ENCODE measurements at regions not wholly inside any gene's neighbourhood (a gene's known extent, or its start where the extent isn't known, plus 50 kb on each side); places are given as distances from the start of the nearest gene placed in this dataset.

GRCh38 chr20:39190666-39191570 lies 228.8 kb downstream of the DHX35 start:
- no peak for TF ChIP-seq CTCF (IDR thresholded peaks at IDR 0.05; ENCODE audit: low read depth, low read length)
- Histone ChIP-seq H3K4me3 (ENCODE audit: low read depth, low read length) (no peak overlapping the region), H3K27ac (ENCODE audit: low read depth, low read length) (no peak overlapping the region), H3K27me3 (ENCODE audit: control insufficient read depth, insufficient read depth, low read length) (no peaks in the 10 kb centered on the region), H3K9me3 (ENCODE audit: control insufficient read depth, insufficient read depth, low read length) (no peaks in the 10 kb centered on the region)
- DNase-seq (ENCODE audit: low read depth, low spot score): no peak
- ChIA-PET CTCF (no interaction called here), POLR2A (no interaction called here)

- ChIA-PET CTCF (no interaction called here), POLR2A (no interaction called here)
- DNase-seq (ENCODE audit: low read depth, low spot score): no peak
- Histone ChIP-seq H3K27me3 (ENCODE audit: control insufficient read depth, insufficient read depth, low read length) (no peaks in the 10 kb centered on the region), H3K9me3 (ENCODE audit: control insufficient read depth, insufficient read depth, low read length) (no peaks in the 10 kb centered on the region), H3K27ac (ENCODE audit: low read depth, low read length) (no peak overlapping the region), H3K4me3 (ENCODE audit: low read depth, low read length) (no peak overlapping the region)
- no peak for TF ChIP-seq CTCF (IDR thresholded peaks at IDR 0.05; ENCODE audit: low read depth, low read length)
Observed at GRCh38 chr20:39188266-39188765, 226.2 kb downstream of the DHX35 start.

- Histone ChIP-seq H3K9me3 (ENCODE audit: control insufficient read depth, insufficient read depth, low read length) (no peaks in the 10 kb centered on the region), H3K27me3 (ENCODE audit: control insufficient read depth, insufficient read depth, low read length) (no peaks in the 10 kb centered on the region), H3K27ac (ENCODE audit: low read depth, low read length) (no peak overlapping the region), H3K4me3 (ENCODE audit: low read depth, low read length) (no peak overlapping the region)
- DNase-seq (ENCODE audit: low read depth, low spot score): no peak
- POLR2A ChIA-PET: no interaction called here
- TF ChIP-seq CTCF (IDR thresholded peaks at IDR 0.05; ENCODE audit: low read depth, low read length): no peak
- CTCF ChIA-PET: no interaction called here
Observed at GRCh38 chr20:39181490-39181889, 219.3 kb downstream of the DHX35 start.

GRCh38 chr20:39176457-39176856 lies 214.3 kb downstream of the DHX35 start:
- H3K4me3 ChIP-seq (ENCODE audit: low read depth, low read length): no peak overlapping the region
- ChIA-PET CTCF (no interaction called here), POLR2A (no interaction called here)
- no peaks in the 10 kb centered on the region for H3K27me3 ChIP-seq (ENCODE audit: control insufficient read depth, insufficient read depth, low read length)
- H3K27ac ChIP-seq (ENCODE audit: low read depth, low read length): no peak overlapping the region
- H3K9me3 ChIP-seq (ENCODE audit: control insufficient read depth, insufficient read depth, low read length): no peaks in the 10 kb centered on the region
- no peak for DNase-seq (ENCODE audit: low read depth, low spot score)
- no peak for TF ChIP-seq CTCF (IDR thresholded peaks at IDR 0.05; ENCODE audit: low read depth, low read length)

- ChIA-PET CTCF (no interaction called here), POLR2A (no interaction called here)
- no peak overlapping the region for H3K4me3 ChIP-seq (ENCODE audit: low read depth, low read length)
- no peak overlapping the region for H3K27ac ChIP-seq (ENCODE audit: low read depth, low read length)
- H3K9me3 ChIP-seq (ENCODE audit: control insufficient read depth, insufficient read depth, low read length): no peaks in the 10 kb centered on the region
- no peak for DNase-seq (ENCODE audit: low read depth, low spot score)
- TF ChIP-seq CTCF (IDR thresholded peaks at IDR 0.05; ENCODE audit: low read depth, low read length): no peak
- no peaks in the 10 kb centered on the region for H3K27me3 ChIP-seq (ENCODE audit: control insufficient read depth, insufficient read depth, low read length)
Observed at GRCh38 chr20:39170896-39171463, 208.8 kb downstream of the DHX35 start.

Data from AG04450 (cell line).